GM21529 (cell line): ENCODE measurements at regions not wholly inside any gene's neighbourhood (a gene's known extent, or its start where the extent isn't known, plus 50 kb on each side); places are given as distances from the start of the nearest gene placed in this dataset.
"Not testable (repeated sequence)": the region's sequence is repeated elsewhere in the genome, so short reads cannot be mapped to it uniquely, and the experiment has no call there.

Experiments
- ATAC-seq: cut with Tn5 transposase; IDR thresholded peaks from one replicate; pipeline ENCODE4 v1.9.1; 2021; ENCODE audit not compliant: unreplicated experiment

- no peak for ATAC-seq
These were observed 393.0 kb downstream of the PAX1 start for GRCh38 chr20:22098511-22098910.

GRCh38 chr20:22093122-22093521 is 387.7 kb downstream of the PAX1 start:
- ATAC-seq = no peak

- ATAC-seq = no peak
These were observed 383.4 kb downstream of the PAX1 start for GRCh38 chr20:22088882-22089281.

GRCh38 chr20:22080985-22081384 is 375.5 kb downstream of the PAX1 start:
- no peak for ATAC-seq

- no peak for ATAC-seq
These were observed 369.2 kb downstream of the PAX1 start for GRCh38 chr20:22074635-22075034.

DNA sequence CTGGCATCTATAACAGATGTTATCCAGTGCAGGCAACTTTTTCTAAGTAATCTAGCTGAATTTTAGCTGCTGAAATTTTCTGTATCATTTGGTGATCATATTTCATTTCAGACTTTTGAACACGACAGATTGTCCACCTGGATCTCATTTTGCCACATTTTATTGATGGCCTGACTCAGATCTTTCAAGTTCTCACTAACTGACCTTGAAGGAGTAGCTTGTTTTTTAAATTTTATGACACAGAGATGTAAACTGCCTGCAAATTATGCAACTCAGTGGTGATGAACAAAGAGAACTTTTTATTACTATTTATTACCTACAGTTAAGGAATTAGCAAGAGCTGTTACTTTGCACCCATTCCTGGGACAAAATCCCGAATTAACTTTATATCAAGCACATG is 366.4 kb downstream of the PAX1 start:
- ATAC-seq = no peak

DNA sequence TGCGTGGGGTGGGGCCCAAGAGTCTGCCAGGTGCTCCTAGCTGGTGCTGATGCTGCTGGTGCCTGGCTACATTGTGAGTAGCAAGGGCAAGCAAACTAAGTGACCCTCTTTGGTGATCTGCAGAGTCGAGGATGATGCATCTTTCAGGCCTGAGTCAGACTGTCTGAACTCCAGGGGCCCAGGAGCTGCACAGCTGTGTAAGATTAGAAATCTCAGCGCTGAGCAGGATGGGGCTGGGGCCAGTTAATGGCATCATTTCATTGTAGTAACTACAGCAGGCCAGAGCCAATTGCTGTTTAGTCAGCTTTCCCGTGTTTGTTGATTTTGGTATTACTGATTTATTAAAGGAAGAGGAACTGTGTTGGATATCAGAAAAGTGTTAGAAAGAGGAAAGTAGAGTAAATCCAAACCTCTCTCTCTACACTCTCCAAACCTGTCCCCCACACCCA is 365.2 kb downstream of the PAX1 start:
- ATAC-seq = no peak

DNA sequence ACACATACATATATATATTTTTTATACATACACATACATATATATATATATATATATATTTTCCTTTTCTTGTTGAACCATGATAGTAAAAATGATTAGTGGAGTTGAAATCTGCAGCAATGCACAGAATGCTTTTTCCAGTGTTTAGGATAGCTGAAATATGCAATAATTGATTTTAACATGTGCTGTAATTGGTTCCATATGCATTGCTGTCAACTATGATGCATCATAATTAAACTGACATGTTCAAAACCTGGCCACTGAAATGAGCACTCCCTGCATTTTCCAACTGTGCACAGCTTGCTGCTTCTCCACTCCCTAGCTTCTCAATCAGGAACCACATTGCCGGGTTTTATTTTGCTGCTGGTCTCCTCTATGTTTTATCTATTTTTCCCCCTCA is 358.3 kb downstream of the PAX1 start:
- ATAC-seq = no peak

DNA sequence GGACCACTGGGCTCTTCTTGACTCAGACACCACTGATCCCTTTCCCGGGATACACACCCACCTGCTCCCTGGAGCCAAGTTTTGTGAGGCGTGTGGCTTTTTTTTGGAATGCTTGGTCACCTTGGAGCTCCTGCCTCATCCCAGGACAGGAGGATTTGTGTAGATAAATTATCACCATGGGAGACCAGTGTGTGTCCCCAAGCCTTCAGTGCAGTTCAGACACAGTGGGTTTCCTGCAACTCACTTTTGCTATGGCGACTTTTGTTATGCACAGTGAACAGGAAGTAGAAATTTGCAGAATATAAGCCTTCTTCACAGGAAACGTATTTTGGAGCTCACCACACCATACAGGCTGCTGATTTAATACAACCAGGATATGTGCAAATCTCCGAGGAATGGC is 357.4 kb downstream of the PAX1 start:
- no peak for ATAC-seq

DNA sequence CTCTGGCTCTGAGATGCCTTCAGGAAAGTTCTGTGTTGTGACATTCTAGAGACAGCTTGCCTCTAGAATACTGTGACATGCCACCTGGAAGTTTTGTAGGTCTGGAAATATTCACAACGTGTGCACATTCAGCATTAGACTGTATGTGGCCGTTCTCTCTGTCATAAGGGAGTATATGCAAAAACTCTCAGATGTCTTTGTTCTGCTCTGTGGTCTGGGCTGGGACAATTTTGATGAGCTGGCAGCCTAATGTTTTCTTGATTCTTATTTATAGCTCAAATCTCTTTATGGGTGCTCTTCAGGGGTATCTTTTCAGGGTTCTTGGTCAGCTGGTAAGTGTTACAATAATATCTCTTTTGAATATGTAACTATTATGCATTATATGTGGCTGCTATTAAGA is 355.1 kb downstream of the PAX1 start:
- no peak for ATAC-seq

GRCh38 chr20:22058746-22059145 is 353.3 kb downstream of the PAX1 start:
- ATAC-seq = no peak

- no peak for ATAC-seq
These were observed 350.5 kb downstream of the PAX1 start for GRCh38 chr20:22055981-22056380.

GRCh38 chr20:22052025-22052650 is 346.7 kb downstream of the PAX1 start:
- no peak for ATAC-seq

DNA sequence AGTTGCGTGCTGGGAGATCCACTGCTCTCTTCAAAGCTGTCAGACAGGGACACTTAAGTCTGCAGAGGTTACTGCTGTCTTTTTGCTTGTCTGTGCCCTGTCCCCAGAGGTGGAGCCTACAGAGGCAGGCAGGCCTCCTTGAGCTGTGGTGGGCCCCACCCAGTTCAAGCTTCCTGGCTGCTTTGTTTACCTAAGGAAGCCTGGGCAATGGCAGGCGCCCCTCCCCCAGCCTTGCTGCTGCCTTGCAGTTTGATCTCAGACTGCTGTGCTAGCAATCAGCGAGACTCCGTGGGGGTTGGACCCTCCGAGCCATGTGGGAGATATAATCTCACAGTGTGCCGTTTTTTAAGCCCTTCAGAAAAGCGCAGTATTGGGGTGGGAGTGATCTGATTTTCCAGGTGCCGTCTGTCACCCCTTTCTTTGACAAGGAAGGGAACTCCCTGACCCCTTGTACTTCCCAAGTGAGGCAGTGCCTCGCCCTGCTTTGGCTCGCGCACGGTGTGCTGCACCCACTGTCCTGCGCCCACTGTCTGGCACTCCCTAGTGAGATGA is 340.6 kb downstream of the PAX1 start:
- ATAC-seq = not testable (repeated sequence)

DNA sequence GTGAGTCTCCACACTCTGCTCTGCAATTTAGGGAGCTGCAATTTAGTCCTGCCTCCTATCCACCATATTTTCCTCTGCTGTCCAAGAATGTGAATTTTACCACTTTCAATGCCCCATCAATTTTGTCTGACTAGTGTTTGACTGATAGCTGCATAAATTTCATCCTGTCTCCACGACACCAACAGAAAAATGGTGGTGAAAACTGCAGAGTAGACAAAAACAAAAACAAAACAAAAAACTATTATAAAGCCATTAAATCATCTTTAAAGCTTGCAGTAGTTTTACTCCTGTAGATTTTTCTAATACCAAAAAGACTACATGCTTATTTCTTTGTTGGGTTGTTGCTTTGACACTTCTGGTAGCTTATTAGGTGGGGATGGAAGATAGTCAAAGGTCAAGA is 322.0 kb downstream of the PAX1 start:
- no peak for ATAC-seq

GRCh38 chr20:22020201-22020600 is 314.7 kb downstream of the PAX1 start:
- ATAC-seq = no peak

DNA sequence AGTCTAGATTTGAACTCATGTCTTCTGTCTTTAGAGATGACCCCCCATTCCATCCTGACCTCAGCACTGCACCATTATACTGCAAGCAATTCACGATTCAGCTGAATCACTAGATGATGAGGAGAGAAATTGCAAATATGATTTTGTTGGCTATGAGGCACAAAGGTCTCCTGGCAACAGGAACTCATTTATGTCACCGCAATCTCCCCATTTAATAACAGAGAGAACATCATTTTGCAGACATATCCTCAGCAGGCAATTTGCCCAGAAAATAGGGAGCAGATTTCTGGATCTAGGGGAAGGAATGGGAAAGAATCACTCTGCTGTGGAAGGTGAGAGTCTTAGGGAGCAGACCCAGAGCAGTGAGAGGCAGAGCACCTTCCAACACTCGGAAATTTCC is 303.0 kb downstream of the PAX1 start:
- no peak for ATAC-seq

- ATAC-seq = no peak
These were observed 300.8 kb downstream of the PAX1 start for GRCh38 chr20:22006306-22006705.

GRCh38 chr20:22005535-22005934 is 300.1 kb downstream of the PAX1 start:
- no peak for ATAC-seq

DNA sequence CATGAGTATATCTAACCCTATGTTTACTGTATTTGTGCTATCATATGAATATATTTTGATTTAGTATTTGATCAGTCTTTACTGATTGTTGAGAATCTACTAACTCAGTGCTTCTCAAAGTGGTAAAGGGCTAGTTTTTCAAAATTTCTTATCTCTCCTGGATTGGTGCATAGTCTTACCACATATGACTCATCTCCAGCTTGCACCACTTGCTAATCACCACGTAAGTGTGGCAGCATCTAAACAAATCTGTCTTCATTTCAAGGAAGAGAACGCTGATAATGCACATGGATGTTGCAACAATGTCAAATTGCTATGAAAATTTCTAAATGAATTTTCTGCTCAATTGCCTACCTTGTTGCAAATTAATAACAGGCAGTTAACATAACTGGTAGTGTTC is 299.5 kb downstream of the PAX1 start:
- ATAC-seq = no peak

GRCh38 chr20:22003680-22004079 is 298.2 kb downstream of the PAX1 start:
- no peak for ATAC-seq

DNA sequence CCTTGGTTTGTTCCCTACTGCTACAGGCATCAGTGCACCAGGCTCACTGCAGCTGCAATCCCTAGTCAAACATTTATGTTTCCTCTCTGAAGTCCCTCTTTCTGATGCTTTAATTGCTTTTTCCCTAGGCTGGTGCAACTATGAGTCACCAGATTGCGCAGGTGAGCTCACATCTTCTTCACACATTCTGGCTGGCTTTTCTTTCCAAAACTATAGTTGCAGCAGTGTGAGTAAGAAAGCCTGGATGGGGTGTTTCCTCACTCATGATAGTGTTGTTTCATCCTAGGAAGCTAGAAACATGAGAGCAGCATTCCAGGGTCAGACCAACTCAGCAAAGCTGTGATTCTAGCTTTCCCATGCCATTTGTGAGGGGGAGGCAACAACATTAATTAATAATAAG is 296.4 kb downstream of the PAX1 start:
- ATAC-seq = no peak

DNA sequence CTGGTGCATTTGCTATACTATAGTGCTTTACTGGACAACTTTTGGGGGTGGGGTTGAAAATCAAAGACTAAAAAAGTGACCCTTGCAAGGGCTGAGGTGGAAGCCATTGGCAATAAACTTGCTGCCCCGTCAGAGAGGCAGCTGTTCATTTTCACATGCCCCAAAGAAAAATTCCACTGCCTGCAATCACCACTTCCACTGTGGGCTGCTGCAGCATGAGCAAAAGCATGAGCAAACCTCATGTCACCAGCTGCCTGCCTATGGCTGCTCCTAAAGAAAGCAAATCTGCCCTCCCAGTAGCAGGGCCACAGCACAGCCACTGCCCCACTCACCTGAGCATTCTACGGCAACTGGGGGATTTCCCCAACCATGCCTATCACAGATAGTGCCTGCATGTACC is 290.0 kb downstream of the PAX1 start:
- ATAC-seq = no peak
